SK-N-SH (cell line): ENCODE measurements at regions not wholly inside any gene's neighbourhood (a gene's known extent, or its start where the extent isn't known, plus 50 kb on each side); places are given as distances from the start of the nearest gene placed in this dataset.

ENCODE experiments used
- CTCF ChIP-seq: fragments of 200-600 bp; sonication (generic); IDR thresholded peaks from 2 replicates; pipeline ENCODE4 v1.6.1; 2017; ENCODE audit warnings: antibody characterized with exemption, mild to moderate bottlenecking, moderate library complexity
- FOSL2 ChIP-seq: IDR thresholded peaks from 2 replicates; pipeline ENCODE4 v1.4.0; 2012; ENCODE audit warnings: low read depth, mild to moderate bottlenecking, moderate library complexity, borderline replicate concordance
- PBX3 ChIP-seq: IDR thresholded peaks from 2 replicates; pipeline ENCODE4; 2012

- TF ChIP-seq FOSL2, result no peak
- TF ChIP-seq CTCF, result no peak
- no peak for TF ChIP-seq PBX3
Observed at GRCh38 chr5:117013280-117013877, 438.8 kb upstream of the SEMA6A start.
